GM12873 (cell line): ENCODE measurements at regions not wholly inside any gene's neighbourhood (a gene's known extent, or its start where the extent isn't known, plus 50 kb on each side); places are given as distances from the start of the nearest gene placed in this dataset.

Source experiments
- CTCF ChIP-seq: IDR thresholded peaks from 2 replicates; pipeline ENCODE4 v1.5.1; 2012; ENCODE audit warnings: low read depth, mild to moderate bottlenecking, moderate library complexity, low read length, control low read depth; ENCODE audit not compliant: insufficient read depth; ENCODE audit errors: missing control alignments

- TF ChIP-seq CTCF = no peak
These were observed 219.9 kb upstream of the ARID2 start for GRCh38 chr12:45509621-45510020.

GRCh38 chr12:45517381-45517780, 212.1 kb upstream of the ARID2 start:
- TF ChIP-seq CTCF = no peak

GRCh38 chr12:45518291-45519235, 210.9 kb upstream of the ARID2 start:
- TF ChIP-seq CTCF = no peak

GRCh38 chr12:45522227-45522626, 207.3 kb upstream of the ARID2 start:
- no peak for TF ChIP-seq CTCF

GRCh38 chr12:45532113-45532512, 197.4 kb upstream of the ARID2 start:
- TF ChIP-seq CTCF = no peak

- no peak for TF ChIP-seq CTCF
These were observed 193.8 kb upstream of the ARID2 start for GRCh38 chr12:45535610-45536180.

GRCh38 chr12:45536284-45536683, 193.2 kb upstream of the ARID2 start:
- no peak for TF ChIP-seq CTCF
